NB4 (cell line): ENCODE measurements at regions not wholly inside any gene's neighbourhood (a gene's known extent, or its start where the extent isn't known, plus 50 kb on each side); places are given as distances from the start of the nearest gene placed in this dataset.

ENCODE experiments used
- CTCF ChIP-seq: IDR thresholded peaks from one replicate; pipeline ENCODE4 v1.5.1; 2012; ENCODE audit warnings: low read depth, low read length
- MYC ChIP-seq: IDR thresholded peaks from 2 replicates; pipeline ENCODE4 v1.6.1; 2011; ENCODE audit warnings: low read depth, low read length
- POLR2A ChIP-seq: IDR thresholded peaks from 2 replicates; pipeline ENCODE4 v1.6.1; 2011; ENCODE audit warnings: mild to moderate bottlenecking; ENCODE audit not compliant: insufficient read length; ENCODE audit errors: extremely low read depth

- TF ChIP-seq CTCF: no peak
- no peak for TF ChIP-seq POLR2A
- TF ChIP-seq MYC: no peak
These were observed 120.1 kb upstream of the UBE2E1 start for GRCh38 chr3:23685541-23686258.
